Mesendoderm (in vitro differentiated cells): ENCODE measurements at regions not wholly inside any gene's neighbourhood (a gene's known extent, or its start where the extent isn't known, plus 50 kb on each side); places are given as distances from the start of the nearest gene placed in this dataset.

Source experiments
- DNase-seq: peaks from one replicate; pipeline ENCODE4 v3.0.0; 2013
- H2AK5ac ChIP-seq: 2 replicates; pipeline ENCODE4 v1.6.1; 2013; ENCODE audit warnings: low read length, inconsistent platforms
- H2BK120ac ChIP-seq: 2 replicates; pipeline ENCODE4 v1.6.1; 2013; ENCODE audit warnings: low read depth, mild to moderate bottlenecking, low read length, moderate library complexity, mixed read lengths
- H2BK15ac ChIP-seq: replicated peaks from 2 replicates; pipeline ENCODE4 v1.6.1; 2013; ENCODE audit warnings: low read depth, mild to moderate bottlenecking, moderate library complexity
- H2BK5ac ChIP-seq: 2 replicates; pipeline ENCODE4 v1.6.1; 2013; ENCODE audit warnings: low read length, inconsistent platforms
- H3K18ac ChIP-seq: 2 replicates; pipeline ENCODE4 v1.6.1; 2013; ENCODE audit warnings: mild to moderate bottlenecking, low read length, mixed read lengths
- H3K23ac ChIP-seq: one replicate; pipeline ENCODE4 v1.6.1; 2013; ENCODE audit warnings: low read length
- H3K27ac ChIP-seq: 2 replicates; pipeline ENCODE4 v1.5.1; 2013; ENCODE audit warnings: low read depth, mild to moderate bottlenecking, inconsistent platforms, low read length, moderate library complexity
- H3K27me3 ChIP-seq: 2 replicates; pipeline ENCODE4 v1.6.1; 2013; ENCODE audit warnings: low read length, control low read depth, mild to moderate bottlenecking, inconsistent platforms; ENCODE audit not compliant: insufficient read depth, poor library complexity
- H3K36me3 ChIP-seq: 2 replicates; pipeline ENCODE4 v1.6.1; 2013; ENCODE audit warnings: low read length, inconsistent platforms; ENCODE audit not compliant: control insufficient read depth, insufficient read depth
- H3K4ac ChIP-seq: one replicate; pipeline ENCODE4 v1.6.1; 2013; ENCODE audit warnings: low read depth, mild to moderate bottlenecking, low read length, moderate library complexity
- H3K4me1 ChIP-seq: 2 replicates; pipeline ENCODE4 v1.6.1; 2013; ENCODE audit warnings: low read depth, low read length, inconsistent platforms; ENCODE audit not compliant: control insufficient read depth
- H3K4me2 ChIP-seq: 2 replicates; pipeline ENCODE4 v1.6.1; 2013; ENCODE audit warnings: low read length
- H3K4me3 ChIP-seq: 2 replicates; pipeline ENCODE4 v1.5.1; 2013; ENCODE audit warnings: mild to moderate bottlenecking, low read length
- H3K56ac ChIP-seq: one replicate; pipeline ENCODE4 v1.6.1; 2013; ENCODE audit warnings: low read length
- H3K79me1 ChIP-seq: 2 replicates; pipeline ENCODE4 v1.6.1; 2013; ENCODE audit warnings: low read length, inconsistent platforms
- H3K79me2 ChIP-seq: 2 replicates; pipeline ENCODE4 v1.6.1; 2013; ENCODE audit warnings: mild to moderate bottlenecking, low read length; ENCODE audit not compliant: control insufficient read depth, insufficient read depth
- H3K9ac ChIP-seq: 2 replicates; pipeline ENCODE4 v1.6.1; 2013; ENCODE audit warnings: low read length, inconsistent platforms
- H4K5ac ChIP-seq: one replicate; pipeline ENCODE4 v1.6.1; 2013; ENCODE audit warnings: low read length
- H4K8ac ChIP-seq: one replicate; pipeline ENCODE4 v1.6.1; 2013; ENCODE audit warnings: low read depth, mild to moderate bottlenecking, control low read depth, low read length, moderate library complexity
- WGBS: extraction: QIAGEN DNeasy Blood & Tissue Kit; methylation state at CpG from one replicate; pipeline ENCODE4 v1.1.7; 2013; ENCODE audit warnings: low lambda C conversion rate, missing lambda C conversion rate; ENCODE audit not compliant: insufficient coverage; ENCODE audit errors: extremely low coverage; 5-methylcytosine and 5-hydroxymethylcytosine counted together

- no peak overlapping the region for H4K5ac ChIP-seq
- H2BK120ac ChIP-seq, result no peak overlapping the region
- H2AK5ac ChIP-seq, result no peak overlapping the region
- H3K9ac ChIP-seq, result no peak overlapping the region
- no peak overlapping the region for H3K56ac ChIP-seq
- H3K36me3 ChIP-seq, result no peaks in the 10 kb centered on the region
- no peak overlapping the region for H3K27ac ChIP-seq
- no peak overlapping the region for H3K4me3 ChIP-seq
- no peaks in the 10 kb centered on the region for H3K79me2 ChIP-seq
- H3K27me3 ChIP-seq, result no peaks in the 10 kb centered on the region
- no peak overlapping the region for H2BK5ac ChIP-seq
- no peak overlapping the region for H3K4ac ChIP-seq
- no peaks in the 10 kb centered on the region for H3K79me1 ChIP-seq
- no peak overlapping the region for H3K4me2 ChIP-seq
- H3K4me1 ChIP-seq, result no peaks in the 10 kb centered on the region
- DNase-seq, result peak; percentile 19
- no peak overlapping the region for H2BK15ac ChIP-seq
- no peak overlapping the region for H4K8ac ChIP-seq
- no peak overlapping the region for H3K23ac ChIP-seq
- H3K18ac ChIP-seq, result no peak overlapping the region
- no CpG with 5 or more reads among the region's 3 CpGs for WGBS
These were observed 72.1 kb downstream of the TNFSF18 start for GRCh38 chr1:172978595-172978994.

- no peak overlapping the region for H3K56ac ChIP-seq
- H3K4ac ChIP-seq, result no peak overlapping the region
- H4K5ac ChIP-seq, result no peak overlapping the region
- no peak overlapping the region for H2BK5ac ChIP-seq
- WGBS, result 100% methylated on average over 1 of the region's 3 CpGs
- H3K79me2 ChIP-seq, result no peaks in the 10 kb centered on the region
- DNase-seq, result no peak
- H3K18ac ChIP-seq, result no peak overlapping the region
- no peak overlapping the region for H3K27ac ChIP-seq
- H3K23ac ChIP-seq, result no peak overlapping the region
- no peaks in the 10 kb centered on the region for H3K36me3 ChIP-seq
- no peak overlapping the region for H4K8ac ChIP-seq
- H3K9ac ChIP-seq, result no peak overlapping the region
- H2AK5ac ChIP-seq, result no peak overlapping the region
- no peaks in the 10 kb centered on the region for H3K79me1 ChIP-seq
- no peak overlapping the region for H3K4me3 ChIP-seq
- H2BK120ac ChIP-seq, result no peak overlapping the region
- no peaks in the 10 kb centered on the region for H3K27me3 ChIP-seq
- no peak overlapping the region for H3K4me2 ChIP-seq
- no peaks in the 10 kb centered on the region for H3K4me1 ChIP-seq
- H2BK15ac ChIP-seq, result no peak overlapping the region
These were observed 70.9 kb downstream of the TNFSF18 start for GRCh38 chr1:172979828-172980227.

- DNase-seq, result no peak
- Histone ChIP-seq H3K79me1 (no peaks in the 10 kb centered on the region), H3K79me2 (no peaks in the 10 kb centered on the region), H2BK120ac (no peak overlapping the region), H4K8ac (no peak overlapping the region), H3K27ac (no peak overlapping the region), H3K23ac (no peak overlapping the region), H3K4ac (no peak overlapping the region), H3K56ac (no peak overlapping the region), H3K36me3 (no peaks in the 10 kb centered on the region), H2BK5ac (no peak overlapping the region), H2AK5ac (no peak overlapping the region), H2BK15ac (no peak overlapping the region), H3K4me1 (no peaks in the 10 kb centered on the region), H3K18ac (no peak overlapping the region), H3K4me2 (no peak overlapping the region), H3K27me3 (no peaks in the 10 kb centered on the region), H3K9ac (no peak overlapping the region), H3K4me3 (no peak overlapping the region), H4K5ac (no peak overlapping the region)
- no CpG with 5 or more reads among the region's 2 CpGs for WGBS
These were observed 70.3 kb downstream of the TNFSF18 start for GRCh38 chr1:172980456-172980855.

- no peak overlapping the region for H2BK15ac ChIP-seq
- DNase-seq, result no peak
- no peak overlapping the region for H3K4me2 ChIP-seq
- no peak overlapping the region for H3K4ac ChIP-seq
- no peak overlapping the region for H2BK5ac ChIP-seq
- no CpG with 5 or more reads among the region's 2 CpGs for WGBS
- no peak overlapping the region for H3K56ac ChIP-seq
- no peaks in the 10 kb centered on the region for H3K36me3 ChIP-seq
- H4K8ac ChIP-seq, result no peak overlapping the region
- no peaks in the 10 kb centered on the region for H3K79me1 ChIP-seq
- H3K18ac ChIP-seq, result no peak overlapping the region
- H2AK5ac ChIP-seq, result no peak overlapping the region
- no peak overlapping the region for H4K5ac ChIP-seq
- H3K27me3 ChIP-seq, result no peaks in the 10 kb centered on the region
- H3K9ac ChIP-seq, result no peak overlapping the region
- H3K4me3 ChIP-seq, result no peak overlapping the region
- no peak overlapping the region for H3K23ac ChIP-seq
- H3K27ac ChIP-seq, result no peak overlapping the region
- no peaks in the 10 kb centered on the region for H3K4me1 ChIP-seq
- no peaks in the 10 kb centered on the region for H3K79me2 ChIP-seq
- no peak overlapping the region for H2BK120ac ChIP-seq
These were observed 69.8 kb downstream of the TNFSF18 start for GRCh38 chr1:172980971-172981370.
